ENCODE measurements at regions not wholly inside any gene's neighbourhood (a gene's known extent, or its start where the extent isn't known, plus 50 kb on each side); places are given as distances from the start of the nearest gene placed in this dataset.

- Histone ChIP-seq H3K4me1 (no peaks in the 10 kb centered on the region), H3K27me3 (no peaks in the 10 kb centered on the region), H3K36me3 (no peaks in the 10 kb centered on the region), H3K9me3 (no peaks in the 10 kb centered on the region), H3K4me3 (ENCODE audit: low read depth, low read length) (no peak overlapping the region)
- DNase-seq: peak; percentile 16
- no peak for TF ChIP-seq CTCF (IDR thresholded peaks at IDR 0.05; ENCODE audit: low read depth, low read length)
These were observed 775.4 kb downstream of the STPG2 start for GRCh38 chr4:97367878-97368277.

- no peaks in the 10 kb centered on the region for H3K27me3 ChIP-seq
- H3K36me3 ChIP-seq: no peaks in the 10 kb centered on the region
- H3K4me3 ChIP-seq (ENCODE audit: low read depth, low read length): no peak overlapping the region
- no peak for TF ChIP-seq CTCF (IDR thresholded peaks at IDR 0.05; ENCODE audit: low read depth, low read length)
- H3K9me3 ChIP-seq: no peaks in the 10 kb centered on the region
- peak; percentile 37 for DNase-seq
- no peaks in the 10 kb centered on the region for H3K4me1 ChIP-seq
These were observed 772.7 kb downstream of the STPG2 start for GRCh38 chr4:97370568-97370967.

- TF ChIP-seq CTCF (IDR thresholded peaks at IDR 0.05; ENCODE audit: low read depth, low read length): no peak
- no peak for DNase-seq
- Histone ChIP-seq H3K9me3 (no peaks in the 10 kb centered on the region), H3K4me3 (ENCODE audit: low read depth, low read length) (no peak overlapping the region), H3K4me1 (no peaks in the 10 kb centered on the region), H3K36me3 (no peaks in the 10 kb centered on the region), H3K27me3 (no peaks in the 10 kb centered on the region)
These were observed 768.8 kb downstream of the STPG2 start for GRCh38 chr4:97374526-97374925.

- no peaks in the 10 kb centered on the region for H3K4me1 ChIP-seq
- no peak for DNase-seq
- H3K9me3 ChIP-seq: no peaks in the 10 kb centered on the region; the same call in 1 of the 2 replicates
- TF ChIP-seq CTCF (IDR thresholded peaks at IDR 0.05; ENCODE audit: low read depth, low read length): no peak
- no peaks in the 10 kb centered on the region for H3K36me3 ChIP-seq
- H3K27me3 ChIP-seq: no peaks in the 10 kb centered on the region
- no peak overlapping the region for H3K4me3 ChIP-seq (ENCODE audit: low read depth, low read length)
These were observed 756.3 kb downstream of the STPG2 start for GRCh38 chr4:97386969-97387368.

GRCh38 chr4:97394653-97395052 lies 748.6 kb downstream of the STPG2 start:
- no peak for DNase-seq
- no peak for TF ChIP-seq CTCF (IDR thresholded peaks at IDR 0.05; ENCODE audit: low read depth, low read length)
- no peaks in the 10 kb centered on the region for H3K36me3 ChIP-seq
- H3K27me3 ChIP-seq: no peaks in the 10 kb centered on the region
- H3K4me1 ChIP-seq: peaks cover 3% of the 10 kb centered on the region; the same call in 1 of the 2 replicates
- H3K4me3 ChIP-seq (ENCODE audit: low read depth, low read length): no peak overlapping the region
- H3K9me3 ChIP-seq: no peaks in the 10 kb centered on the region

- H3K4me3 ChIP-seq (ENCODE audit: low read depth, low read length): no peak overlapping the region
- no peak for TF ChIP-seq CTCF (IDR thresholded peaks at IDR 0.05; ENCODE audit: low read depth, low read length)
- peak; percentile 18 for DNase-seq
These were observed 747.2 kb downstream of the STPG2 start for GRCh38 chr4:97396097-97396496.

More at GRCh38 chr4:97396097-97396496, 747.2 kb downstream of the STPG2 start:
- Histone ChIP-seq H3K9me3 (no peaks in the 10 kb centered on the region), H3K4me1 (peaks cover 3% of the 10 kb centered on the region; the same call in 1 of the 2 replicates), H3K36me3 (no peaks in the 10 kb centered on the region), H3K27me3 (no peaks in the 10 kb centered on the region)

Data from BE2C (cell line).